ENCODE measurements at regions not wholly inside any gene's neighbourhood (a gene's known extent, or its start where the extent isn't known, plus 50 kb on each side); places are given as distances from the start of the nearest gene placed in this dataset.

DNA sequence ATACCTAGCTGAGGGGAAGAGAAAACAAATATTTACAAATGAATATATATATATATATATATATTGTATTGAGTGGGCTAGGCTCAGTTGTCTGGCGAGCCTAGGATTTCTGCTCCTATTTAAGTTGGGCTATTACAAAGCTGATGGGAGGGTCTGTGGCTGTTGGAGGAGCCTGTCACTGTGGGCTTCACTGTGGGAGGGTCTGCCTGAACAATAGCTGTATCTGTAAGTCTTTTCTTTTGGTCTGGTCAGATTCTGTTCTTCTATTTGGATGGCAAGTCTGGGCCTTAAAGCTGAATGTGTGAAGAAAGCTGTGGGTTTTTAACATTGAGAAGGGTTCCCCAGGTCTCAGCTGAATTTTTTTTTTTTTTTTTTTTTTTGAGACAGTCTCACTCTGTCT is 220.6 kb upstream of the LYZL1 start:
- dilution Hi-C loops (cut with MboI; ENCODE audit: extremely low pct_ligation_motif_present, low sequenced_read_pairs): no loop called here
- no peaks in the 10 kb centered on the region for H3K79me2 ChIP-seq (ENCODE audit: control insufficient read depth, insufficient read depth, low read length)
- no peak overlapping the region for H3K4me2 ChIP-seq (ENCODE audit: control insufficient read depth, extremely low read depth, insufficient read depth, low read depth, low read length)
- no peak for TF ChIP-seq EZH2 (IDR thresholded peaks at IDR 0.05; ENCODE audit: low read length)
- TF ChIP-seq, protein P1, sequence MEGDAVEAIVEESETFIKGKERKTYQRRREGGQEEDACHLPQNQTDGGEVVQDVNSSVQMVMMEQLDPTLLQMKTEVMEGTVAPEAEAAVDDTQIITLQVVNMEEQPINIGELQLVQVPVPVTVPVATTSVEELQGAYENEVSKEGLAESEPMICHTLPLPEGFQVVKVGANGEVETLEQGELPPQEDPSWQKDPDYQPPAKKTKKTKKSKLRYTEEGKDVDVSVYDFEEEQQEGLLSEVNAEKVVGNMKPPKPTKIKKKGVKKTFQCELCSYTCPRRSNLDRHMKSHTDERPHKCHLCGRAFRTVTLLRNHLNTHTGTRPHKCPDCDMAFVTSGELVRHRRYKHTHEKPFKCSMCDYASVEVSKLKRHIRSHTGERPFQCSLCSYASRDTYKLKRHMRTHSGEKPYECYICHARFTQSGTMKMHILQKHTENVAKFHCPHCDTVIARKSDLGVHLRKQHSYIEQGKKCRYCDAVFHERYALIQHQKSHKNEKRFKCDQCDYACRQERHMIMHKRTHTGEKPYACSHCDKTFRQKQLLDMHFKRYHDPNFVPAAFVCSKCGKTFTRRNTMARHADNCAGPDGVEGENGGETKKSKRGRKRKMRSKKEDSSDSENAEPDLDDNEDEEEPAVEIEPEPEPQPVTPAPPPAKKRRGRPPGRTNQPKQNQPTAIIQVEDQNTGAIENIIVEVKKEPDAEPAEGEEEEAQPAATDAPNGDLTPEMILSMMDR (optimal IDR thresholded peaks at IDR 0.05 in 1 of 3, IDR thresholded peaks at IDR 0.05 in 1 of 3, conservative IDR thresholded peaks at IDR 0.05 in 1 of 3; ENCODE audit: extremely low read depth in 1 of 3, insufficient read depth in 2 of 3, low read length in 3 of 3): no peak
- no peaks in the 10 kb centered on the region for H3K9me3 ChIP-seq (ENCODE audit: control insufficient read depth, low read depth, low read length)
- no peak overlapping the region for H3K27ac ChIP-seq (ENCODE audit: control insufficient read depth, insufficient read depth, low read length)
- FAIRE-seq (no peak), DNase-seq (ENCODE audit: low read depth, low spot score) (no peak)
- no peaks in the 10 kb centered on the region for H3K9me1 ChIP-seq (ENCODE audit: control insufficient read depth, extremely low read depth, insufficient read depth, low read length)
- H3K36me3 ChIP-seq (ENCODE audit: control insufficient read depth in 2 of 2, extremely low read depth in 1 of 2, insufficient read depth in 2 of 2, low read length in 2 of 2): no peaks in the 10 kb centered on the region
- H3K9ac ChIP-seq (ENCODE audit: control insufficient read depth, extremely low read depth, insufficient read depth, low read length): no peak overlapping the region
- no peak overlapping the region for H2AFZ ChIP-seq (ENCODE audit: control insufficient read depth, low read length)
- H3K4me1 ChIP-seq (ENCODE audit: control insufficient read depth, extremely low read depth, insufficient read depth, low read length): peaks cover 10% of the 10 kb centered on the region
- H3K4me3 ChIP-seq (ENCODE audit: control insufficient read depth in 2 of 3, extremely low read depth in 1 of 3, insufficient read depth in 2 of 3, low read depth in 1 of 3, low read length in 3 of 3): no peak overlapping the region
- H3K27me3 ChIP-seq (ENCODE audit: control insufficient read depth, extremely low read depth, insufficient read depth, low read length): no peaks in the 10 kb centered on the region
- no peaks in the 10 kb centered on the region for H4K20me1 ChIP-seq (ENCODE audit: control insufficient read depth, extremely low read depth, insufficient read depth, low read length)

DNA sequence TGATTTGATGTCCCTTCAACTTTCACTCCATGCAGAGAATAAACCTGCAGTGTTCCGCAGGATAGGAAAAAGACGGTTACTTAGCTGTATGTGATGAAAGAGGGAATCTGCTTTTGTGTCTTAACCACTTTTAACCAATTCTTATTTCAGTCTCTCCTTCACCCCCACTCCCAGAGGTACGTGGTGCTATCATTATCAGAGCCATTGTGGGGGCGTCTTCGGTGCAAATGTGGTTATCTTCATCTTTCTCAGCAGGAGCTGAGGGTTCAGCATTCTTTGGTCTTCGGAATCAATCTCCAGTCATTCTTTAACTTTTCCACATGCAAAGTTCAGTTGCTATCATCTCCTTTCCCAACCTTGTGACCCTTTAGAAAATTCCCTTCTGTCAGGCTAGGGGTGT is 219.9 kb upstream of the LYZL1 start:
- Histone ChIP-seq H3K4me2 (ENCODE audit: control insufficient read depth, extremely low read depth, insufficient read depth, low read depth, low read length) (no peak overlapping the region), H3K27ac (ENCODE audit: control insufficient read depth, insufficient read depth, low read length) (no peak overlapping the region), H3K4me3 (ENCODE audit: control insufficient read depth in 2 of 3, extremely low read depth in 1 of 3, insufficient read depth in 2 of 3, low read depth in 1 of 3, low read length in 3 of 3) (no peak overlapping the region), H2AFZ (ENCODE audit: control insufficient read depth, low read length) (no peak overlapping the region), H3K36me3 (ENCODE audit: control insufficient read depth in 2 of 2, extremely low read depth in 1 of 2, insufficient read depth in 2 of 2, low read length in 2 of 2) (no peaks in the 10 kb centered on the region), H3K9me1 (ENCODE audit: control insufficient read depth, extremely low read depth, insufficient read depth, low read length) (no peaks in the 10 kb centered on the region), H3K9ac (ENCODE audit: control insufficient read depth, extremely low read depth, insufficient read depth, low read length) (no peak overlapping the region), H3K27me3 (ENCODE audit: control insufficient read depth, extremely low read depth, insufficient read depth, low read length) (no peaks in the 10 kb centered on the region), H3K79me2 (ENCODE audit: control insufficient read depth, insufficient read depth, low read length) (no peaks in the 10 kb centered on the region), H3K4me1 (ENCODE audit: control insufficient read depth, extremely low read depth, insufficient read depth, low read length) (peaks cover 10% of the 10 kb centered on the region), H3K9me3 (ENCODE audit: control insufficient read depth, low read depth, low read length) (no peaks in the 10 kb centered on the region), H4K20me1 (ENCODE audit: control insufficient read depth, extremely low read depth, insufficient read depth, low read length) (no peaks in the 10 kb centered on the region)
- FAIRE-seq (no peak), DNase-seq (ENCODE audit: low read depth, low spot score) (no peak)
- TF ChIP-seq, protein P1 (optimal IDR thresholded peaks at IDR 0.05 in 1 of 3, IDR thresholded peaks at IDR 0.05 in 1 of 3, conservative IDR thresholded peaks at IDR 0.05 in 1 of 3; ENCODE audit: extremely low read depth in 1 of 3, insufficient read depth in 2 of 3, low read length in 3 of 3): no peak
- no peak for TF ChIP-seq EZH2 (IDR thresholded peaks at IDR 0.05; ENCODE audit: low read length)
- dilution Hi-C loops (cut with MboI; ENCODE audit: extremely low pct_ligation_motif_present, low sequenced_read_pairs): no loop called here
